ENCODE measurements at regions not wholly inside any gene's neighbourhood (a gene's known extent, or its start where the extent isn't known, plus 50 kb on each side); places are given as distances from the start of the nearest gene placed in this dataset.
A peak's percentile ranks its signal among the peaks of the same experiment; 100 is the strongest.

GRCh38 chr1:82162486-82163420 lies 362.0 kb downstream of the ADGRL2 start:
- no peak for TF ChIP-seq CTCF (conservative IDR thresholded peaks at IDR 0.05; ENCODE audit: low read depth, low read length)
- DNase-seq (ENCODE audit: low read depth): peak; percentile 5

DNA sequence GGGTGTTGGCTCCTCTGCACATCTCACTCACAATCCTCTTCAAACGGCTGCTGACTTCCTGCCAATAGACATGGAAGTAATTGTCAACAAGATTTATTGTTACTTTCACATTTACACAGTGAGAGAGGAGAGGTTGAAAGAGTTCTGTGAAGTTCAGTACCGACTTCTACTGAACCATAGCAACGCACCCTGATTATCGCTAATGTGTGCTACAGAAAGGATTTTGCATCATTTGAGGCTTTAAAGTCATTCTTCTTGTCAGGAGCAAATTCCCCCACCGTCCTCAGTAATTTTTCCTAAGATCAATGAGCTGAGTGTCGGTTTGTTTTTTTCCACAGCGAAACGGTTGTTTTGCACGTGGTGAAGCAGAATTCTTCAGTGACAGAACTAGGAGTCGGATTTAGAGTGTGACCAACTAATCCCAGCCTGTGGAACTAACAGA lies 361.0 kb downstream of the ADGRL2 start:
- peak overlapping the region; percentile 23 for H3K4me3 ChIP-seq (ENCODE audit: low read depth, low read length)
- DNase-seq (ENCODE audit: low read depth): peak; percentile 8
- no peak for TF ChIP-seq CTCF (conservative IDR thresholded peaks at IDR 0.05; ENCODE audit: low read depth, low read length)

More at GRCh38 chr1:82162486-82163420, 362.0 kb downstream of the ADGRL2 start:
- no peak overlapping the region for H3K4me3 ChIP-seq (ENCODE audit: low read depth, low read length)

- no peak for DNase-seq (ENCODE audit: low read depth)
- no peak overlapping the region for H3K4me3 ChIP-seq (ENCODE audit: low read depth, low read length)
- no peak for TF ChIP-seq CTCF (conservative IDR thresholded peaks at IDR 0.05; ENCODE audit: low read depth, low read length)
Measured at GRCh38 chr1:82160903-82161302, 360.2 kb downstream of the ADGRL2 start.

DNA sequence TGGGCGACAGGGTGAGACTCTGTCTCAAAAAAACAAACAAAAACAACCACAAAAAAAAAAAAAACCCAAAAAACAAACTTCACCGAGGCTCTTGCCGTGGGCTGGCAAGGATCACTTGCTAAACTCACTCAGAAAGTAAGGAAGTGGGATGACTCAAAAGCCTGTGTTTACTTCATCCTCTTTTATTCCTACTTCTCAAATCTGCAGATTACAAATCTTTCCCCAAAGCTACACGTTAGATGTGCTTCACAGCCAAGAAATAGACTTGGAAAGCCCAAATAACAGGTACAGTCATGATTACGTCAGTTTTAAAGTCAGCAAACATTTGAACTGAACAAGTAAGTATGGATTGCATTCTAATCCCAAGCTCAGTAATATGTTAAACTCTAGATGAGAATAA lies 359.3 kb downstream of the ADGRL2 start:
- DNase-seq (ENCODE audit: low read depth): peak; percentile 9
- no peak for TF ChIP-seq CTCF (conservative IDR thresholded peaks at IDR 0.05; ENCODE audit: low read depth, low read length)
- H3K4me3 ChIP-seq (ENCODE audit: low read depth, low read length): no peak overlapping the region

DNA sequence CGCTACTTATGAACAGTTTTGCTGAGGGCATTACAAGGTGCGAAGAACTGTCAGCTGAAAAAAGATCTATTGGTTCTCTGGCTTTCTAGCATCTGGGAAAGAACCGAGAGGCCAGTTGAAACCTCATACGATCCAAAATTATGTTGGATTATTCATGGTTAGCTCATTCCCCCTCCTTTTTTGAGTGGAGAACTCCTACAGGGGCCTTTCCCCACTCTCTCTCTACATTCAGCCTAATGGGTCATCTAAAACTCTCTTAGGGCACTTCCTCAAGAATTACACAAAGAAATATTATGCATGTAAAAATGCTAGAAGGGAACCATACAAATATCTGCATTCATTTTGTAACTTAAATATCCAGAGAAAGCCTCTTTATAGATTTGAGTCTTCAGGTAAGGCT lies 358.2 kb downstream of the ADGRL2 start:
- TF ChIP-seq CTCF (conservative IDR thresholded peaks at IDR 0.05; ENCODE audit: low read depth, low read length): no peak
- no peak for DNase-seq (ENCODE audit: low read depth)
- H3K4me3 ChIP-seq (ENCODE audit: low read depth, low read length): no peak overlapping the region

DNA sequence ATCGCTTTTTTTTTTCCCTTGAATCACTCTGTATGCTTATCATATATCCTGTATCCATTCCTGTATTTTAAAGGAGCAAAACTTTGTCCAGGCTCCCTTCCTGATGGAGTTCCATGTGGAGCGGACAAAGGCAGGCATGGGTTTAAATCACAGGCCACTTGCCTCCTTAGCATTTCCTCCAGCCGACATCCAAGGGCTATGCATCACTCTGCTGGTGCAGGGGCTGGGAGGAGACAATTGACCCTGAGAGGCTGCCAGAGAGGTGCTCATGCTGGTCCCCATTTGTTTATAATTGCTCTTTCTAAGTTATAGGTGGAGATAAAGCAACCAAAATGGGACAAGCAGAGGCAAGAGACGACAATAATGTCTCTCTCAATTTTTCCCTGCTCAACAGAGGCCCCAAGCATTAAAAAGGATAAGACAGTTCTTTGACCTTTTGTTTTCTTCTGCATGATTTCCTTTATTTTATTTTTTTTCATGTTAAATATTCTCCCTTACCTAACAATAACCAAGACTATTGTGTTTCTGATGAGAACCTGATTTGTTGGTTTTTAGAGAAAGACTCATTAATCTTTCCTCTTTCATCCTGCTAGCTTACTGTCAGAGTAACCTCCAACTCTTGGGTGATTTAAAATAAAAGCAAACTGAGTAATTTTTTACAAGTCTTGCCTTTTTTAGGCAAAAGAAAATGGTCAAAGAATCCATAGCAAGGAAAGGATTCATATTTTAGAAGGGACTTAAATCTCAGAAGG lies 353.7 kb downstream of the ADGRL2 start:
- no peak overlapping the region for H3K4me3 ChIP-seq (ENCODE audit: low read depth, low read length)
- DNase-seq (ENCODE audit: low read depth): no peak
- TF ChIP-seq CTCF (conservative IDR thresholded peaks at IDR 0.05; ENCODE audit: low read depth, low read length): no peak
